ENCODE measurements at regions not wholly inside any gene's neighbourhood (a gene's known extent, or its start where the extent isn't known, plus 50 kb on each side); places are given as distances from the start of the nearest gene placed in this dataset.

- H3K36me3 ChIP-seq (ENCODE audit: control insufficient read depth, low read length): no peaks in the 10 kb centered on the region
- H3K79me2 ChIP-seq (ENCODE audit: control insufficient read depth, low read length): no peaks in the 10 kb centered on the region
- H4K20me1 ChIP-seq (ENCODE audit: control insufficient read depth, insufficient read depth, low read depth, low read length): no peaks in the 10 kb centered on the region
- H3K4me2 ChIP-seq (ENCODE audit: low read length): no peak overlapping the region
- no peaks in the 10 kb centered on the region for H3F3A ChIP-seq (ENCODE audit: control insufficient read depth, insufficient read depth)
- no peak overlapping the region for H3K27ac ChIP-seq (ENCODE audit: low read depth, low read length)
- H3K9me2 ChIP-seq (replicated peaks; ENCODE audit: control insufficient read depth, low read length): no peaks in the 10 kb centered on the region
- TF ChIP-seq CTCF (IDR thresholded peaks at IDR 0.05; ENCODE audit: low read depth, low read length, poor library complexity, severe bottlenecking): no peak
- TF ChIP-seq EZH2phosphoT487 (IDR thresholded peaks at IDR 0.05; ENCODE audit: borderline replicate concordance, low read length): no peak
- H3K4me1 ChIP-seq (ENCODE audit: control insufficient read depth, low read length): no peaks in the 10 kb centered on the region
- H3K27me3 ChIP-seq (ENCODE audit: control insufficient read depth, low read length): no peaks in the 10 kb centered on the region
- no peak overlapping the region for H3K4me3 ChIP-seq (ENCODE audit: low read length)
- no peaks in the 10 kb centered on the region for H3K9me3 ChIP-seq (ENCODE audit: control insufficient read depth, insufficient read depth, low read length)
Observed at GRCh38 chr13:68051910-68052309, 821.8 kb upstream of the PCDH9 start.

- Histone ChIP-seq H3K4me3 (ENCODE audit: low read length) (no peak overlapping the region), H3K9me2 (replicated peaks; ENCODE audit: control insufficient read depth, low read length) (no peaks in the 10 kb centered on the region), H3K36me3 (ENCODE audit: control insufficient read depth, low read length) (no peaks in the 10 kb centered on the region), H3K79me2 (ENCODE audit: control insufficient read depth, low read length) (no peaks in the 10 kb centered on the region), H3K27ac (ENCODE audit: low read depth, low read length) (no peak overlapping the region), H3K9me3 (ENCODE audit: control insufficient read depth, insufficient read depth, low read length) (no peaks in the 10 kb centered on the region), H3K4me1 (ENCODE audit: control insufficient read depth, low read length) (no peaks in the 10 kb centered on the region), H3F3A (ENCODE audit: control insufficient read depth, insufficient read depth) (no peaks in the 10 kb centered on the region), H4K20me1 (ENCODE audit: control insufficient read depth, insufficient read depth, low read depth, low read length) (no peaks in the 10 kb centered on the region), H3K4me2 (ENCODE audit: low read length) (no peak overlapping the region), H3K27me3 (ENCODE audit: control insufficient read depth, low read length) (no peaks in the 10 kb centered on the region)
- TF ChIP-seq CTCF (IDR thresholded peaks at IDR 0.05; ENCODE audit: low read depth, low read length, poor library complexity, severe bottlenecking) (no peak), EZH2phosphoT487 (IDR thresholded peaks at IDR 0.05; ENCODE audit: borderline replicate concordance, low read length) (no peak)
Observed at GRCh38 chr13:68050761-68051160, 820.6 kb upstream of the PCDH9 start.

- Histone ChIP-seq H3K79me2 (ENCODE audit: control insufficient read depth, low read length) (no peaks in the 10 kb centered on the region), H3K4me1 (ENCODE audit: control insufficient read depth, low read length) (no peaks in the 10 kb centered on the region), H3K4me3 (ENCODE audit: low read length) (no peak overlapping the region), H4K20me1 (ENCODE audit: control insufficient read depth, insufficient read depth, low read depth, low read length) (no peaks in the 10 kb centered on the region), H3K9me2 (replicated peaks; ENCODE audit: control insufficient read depth, low read length) (no peaks in the 10 kb centered on the region), H3K27ac (ENCODE audit: low read depth, low read length) (no peak overlapping the region), H3F3A (ENCODE audit: control insufficient read depth, insufficient read depth) (no peaks in the 10 kb centered on the region), H3K9me3 (ENCODE audit: control insufficient read depth, insufficient read depth, low read length) (no peaks in the 10 kb centered on the region), H3K4me2 (ENCODE audit: low read length) (no peak overlapping the region), H3K36me3 (ENCODE audit: control insufficient read depth, low read length) (no peaks in the 10 kb centered on the region), H3K27me3 (ENCODE audit: control insufficient read depth, low read length) (no peaks in the 10 kb centered on the region)
- TF ChIP-seq EZH2phosphoT487 (IDR thresholded peaks at IDR 0.05; ENCODE audit: borderline replicate concordance, low read length) (no peak), CTCF (IDR thresholded peaks at IDR 0.05; ENCODE audit: low read depth, low read length, poor library complexity, severe bottlenecking) (no peak)
Observed at GRCh38 chr13:68048802-68049359, 818.7 kb upstream of the PCDH9 start.

All from DOHH2 (cell line).